HG03469 (cell line): ENCODE measurements at regions not wholly inside any gene's neighbourhood (a gene's known extent, or its start where the extent isn't known, plus 50 kb on each side); places are given as distances from the start of the nearest gene placed in this dataset.
"Not testable (repeated sequence)": the region's sequence is repeated elsewhere in the genome, so short reads cannot be mapped to it uniquely, and the experiment has no call there.

ENCODE experiments used
- ATAC-seq: cut with Tn5 transposase; IDR thresholded peaks from one replicate; pipeline ENCODE4 v1.9.1; 2021; ENCODE audit warnings: mild to moderate bottlenecking, moderate library complexity, moderate number of reproducible peaks; ENCODE audit not compliant: unreplicated experiment

DNA sequence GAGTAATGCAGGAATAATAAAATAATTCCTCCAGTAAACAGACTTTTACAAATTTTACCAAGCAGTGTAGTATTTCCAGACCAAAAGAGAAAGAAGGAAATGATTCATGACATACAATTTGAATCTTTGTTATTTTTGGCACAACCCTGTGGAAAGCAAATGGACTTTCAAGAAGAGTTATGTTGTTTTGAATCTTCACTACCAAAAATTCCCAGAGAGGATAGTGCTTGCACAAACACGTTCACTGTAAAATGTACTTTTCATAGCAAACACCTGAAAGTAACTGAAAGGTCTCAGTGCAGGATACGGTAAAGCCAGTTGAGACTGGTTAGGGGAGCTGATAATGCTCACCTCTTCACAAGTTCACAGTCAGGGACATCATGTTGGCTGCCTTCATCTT lies 107.1 kb downstream of the USP22 start:
- ATAC-seq, result no peak

GRCh38 chr17:20938244-20938643 lies 104.6 kb downstream of the USP22 start:
- ATAC-seq, result no peak

DNA sequence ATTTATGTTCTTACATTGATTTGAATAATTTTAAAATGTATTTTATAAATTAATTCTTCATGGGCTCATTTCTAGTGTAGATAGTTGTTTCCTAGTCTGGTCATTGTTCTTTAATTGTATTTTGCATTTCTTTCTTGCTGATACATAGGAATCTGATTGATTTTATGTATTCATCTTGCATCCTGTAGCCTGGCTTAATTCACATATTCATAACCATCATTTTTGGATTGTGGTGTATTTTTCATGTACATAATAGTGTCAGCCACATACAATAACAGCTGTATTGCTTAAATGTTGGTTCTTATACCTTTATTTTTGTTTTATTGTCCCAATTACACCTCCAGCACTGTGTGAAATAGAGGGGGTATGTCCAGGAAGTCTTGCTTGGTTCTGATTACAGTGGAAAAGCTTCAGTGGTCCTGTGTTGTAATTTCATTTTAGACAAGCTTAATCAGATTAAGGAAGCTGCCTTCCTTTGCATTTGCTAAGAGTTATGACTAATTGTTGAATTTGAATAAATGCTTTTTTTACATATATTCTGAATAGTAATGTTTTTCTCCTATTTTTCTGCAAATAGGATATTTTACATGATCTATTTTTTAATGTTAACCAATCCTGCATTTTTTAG lies 103.7 kb downstream of the USP22 start:
- ATAC-seq, result no peak

DNA sequence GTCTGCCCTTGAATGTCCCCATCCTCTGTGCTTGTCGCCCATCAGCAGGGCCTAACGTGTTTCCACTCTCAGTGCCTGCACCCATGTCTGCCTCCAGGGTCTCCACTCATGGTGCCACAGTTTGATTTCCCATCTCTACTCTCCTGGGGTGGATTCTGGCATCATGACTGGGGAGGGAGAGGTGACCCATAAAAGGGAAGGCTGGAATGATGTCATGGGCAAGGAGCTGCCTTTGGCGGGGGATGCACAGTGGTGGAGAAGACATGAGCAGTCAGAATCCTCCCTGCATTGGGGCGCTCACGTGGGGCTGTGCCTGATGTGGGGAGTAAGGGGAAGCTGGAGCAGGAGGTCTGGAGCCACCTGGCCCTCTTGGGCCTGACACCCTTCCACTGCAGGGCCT lies 100.9 kb downstream of the USP22 start:
- ATAC-seq, result no peak

- no peak for ATAC-seq
Measured at GRCh38 chr17:20944014-20944865, 98.6 kb downstream of the USP22 start.

GRCh38 chr17:20947708-20948107 lies 95.1 kb downstream of the USP22 start:
- ATAC-seq, result not testable (repeated sequence)

DNA sequence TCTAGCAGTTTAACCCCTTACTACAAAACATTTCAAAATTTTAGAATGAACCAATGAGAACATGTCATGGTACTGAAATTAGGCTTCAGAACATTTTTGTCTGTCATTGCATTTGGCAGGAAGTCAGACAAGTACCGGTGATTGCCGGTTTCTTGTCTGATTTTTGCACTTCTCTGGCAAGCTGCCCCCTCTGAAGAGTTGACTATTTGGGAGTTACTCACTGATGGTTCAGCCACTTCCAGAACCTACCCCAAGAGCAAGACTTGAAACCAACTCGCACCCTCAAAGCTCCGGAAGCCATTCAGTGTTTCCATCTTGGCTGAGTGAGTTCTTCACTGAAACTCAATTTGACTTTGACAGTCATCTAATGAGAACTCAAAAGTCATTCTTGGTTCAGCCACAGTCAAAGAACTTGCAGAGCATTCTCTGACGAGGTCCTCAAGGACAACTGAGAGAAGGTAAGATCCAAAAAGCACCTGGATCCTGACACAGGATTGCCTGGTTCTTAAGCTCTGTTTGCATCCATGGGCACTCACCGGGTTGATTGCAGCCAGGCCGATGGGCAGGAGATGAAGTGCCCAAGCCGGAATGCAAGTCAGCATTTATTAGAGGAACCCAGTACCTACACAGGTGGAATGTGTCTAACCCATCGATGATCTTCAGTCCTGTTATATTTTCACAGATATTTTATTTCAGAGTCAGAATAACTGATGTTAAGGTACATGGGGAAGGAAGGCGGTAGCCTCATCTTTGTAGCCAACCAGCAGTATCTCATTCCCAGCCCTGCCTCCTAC lies 93.6 kb downstream of the USP22 start:
- no peak for ATAC-seq
